H9 (cell line): ENCODE measurements at regions not wholly inside any gene's neighbourhood (a gene's known extent, or its start where the extent isn't known, plus 50 kb on each side); places are given as distances from the start of the nearest gene placed in this dataset.

Experiments
- DNase-seq: peaks from one replicate; pipeline ENCODE4 v3.0.0-alpha.2; 2017
- H2AFZ ChIP-seq: one replicate; pipeline ENCODE4 v1.6.1; 2013; ENCODE audit warnings: mild to moderate bottlenecking, low read length, control low read depth, moderate library complexity
- H2AK5ac ChIP-seq: 2 replicates; pipeline ENCODE4 v1.6.1; 2013; ENCODE audit warnings: low read length, control low read depth, mixed read lengths; ENCODE audit not compliant: insufficient read length
- H2BK120ac ChIP-seq: one replicate; pipeline ENCODE4 v1.6.1; 2013; ENCODE audit warnings: low read depth, mild to moderate bottlenecking, low read length, control low read depth, inconsistent platforms; ENCODE audit not compliant: poor library complexity, severe bottlenecking
- H2BK12ac ChIP-seq: 2 replicates; pipeline ENCODE4 v1.6.1; 2013; ENCODE audit warnings: low read length, control low read depth, mixed read lengths, low read depth; ENCODE audit not compliant: insufficient read length
- H2BK15ac ChIP-seq: 2 replicates; pipeline ENCODE4 v1.6.1; 2013; ENCODE audit warnings: low read depth, low read length, control low read depth
- H2BK20ac ChIP-seq: one replicate; pipeline ENCODE4 v1.6.1; 2013; ENCODE audit warnings: low read depth, mild to moderate bottlenecking, low read length, control low read depth, inconsistent platforms; ENCODE audit not compliant: poor library complexity, severe bottlenecking
- H2BK5ac ChIP-seq: 2 replicates; pipeline ENCODE4 v1.6.1; 2013; ENCODE audit warnings: low read length, control low read depth, mixed read lengths; ENCODE audit not compliant: insufficient read length
- H3K14ac ChIP-seq: 2 replicates; pipeline ENCODE4 v1.6.1; 2013; ENCODE audit warnings: low read length, control low read depth; ENCODE audit not compliant: insufficient read depth
- H3K18ac ChIP-seq: 2 replicates; pipeline ENCODE4 v1.6.1; 2013; ENCODE audit warnings: low read depth, mild to moderate bottlenecking, mixed read lengths, low read length, control low read depth; ENCODE audit not compliant: insufficient read length
- H3K23ac ChIP-seq: 2 replicates; pipeline ENCODE4 v1.6.1; 2013; ENCODE audit warnings: low read length, control low read depth, mixed read lengths, low read depth; ENCODE audit not compliant: insufficient read length
- H3K23me2 ChIP-seq: 2 replicates; pipeline ENCODE4 v1.6.1; 2013; ENCODE audit warnings: low read depth, mild to moderate bottlenecking, mixed read lengths, low read length, control low read depth; ENCODE audit not compliant: insufficient read length, poor library complexity, severe bottlenecking
- H3K27ac ChIP-seq: 2 replicates; pipeline ENCODE4 v1.5.1; 2013; ENCODE audit warnings: low read length, control low read depth, mixed read lengths, low read depth; ENCODE audit not compliant: insufficient read length
- H3K27me3 ChIP-seq: 2 replicates; pipeline ENCODE4 v1.6.1; 2013; ENCODE audit warnings: low read length, control low read depth, inconsistent platforms; ENCODE audit not compliant: insufficient read depth
- H3K4ac ChIP-seq: 2 replicates; pipeline ENCODE4 v1.6.1; 2013; ENCODE audit warnings: low read depth, mild to moderate bottlenecking, control low read depth, inconsistent platforms, low read length, moderate library complexity
- H3K4me1 ChIP-seq: 2 replicates; pipeline ENCODE4 v1.6.1; 2013; ENCODE audit warnings: low read length, control low read depth, inconsistent platforms; ENCODE audit not compliant: insufficient read depth
- H3K4me2 ChIP-seq: 2 replicates; pipeline ENCODE4 v1.6.1; 2013; ENCODE audit warnings: low read length, control low read depth, mixed read lengths; ENCODE audit not compliant: insufficient read length, insufficient read depth
- H3K56ac ChIP-seq: 2 replicates; pipeline ENCODE4 v1.6.1; 2013; ENCODE audit warnings: low read depth, mild to moderate bottlenecking, mixed read lengths, low read length, control low read depth; ENCODE audit not compliant: insufficient read length
- H3K79me1 ChIP-seq: 2 replicates; pipeline ENCODE4 v1.6.1; 2013; ENCODE audit warnings: low read depth, mild to moderate bottlenecking, moderate library complexity, low read length, control low read depth, inconsistent platforms; ENCODE audit not compliant: insufficient read depth, poor library complexity, severe bottlenecking
- H3K79me2 ChIP-seq: 2 replicates; pipeline ENCODE4 v1.6.1; 2013; ENCODE audit warnings: low read length, control low read depth, inconsistent platforms; ENCODE audit not compliant: insufficient read depth
- H3K9ac ChIP-seq: 2 replicates; pipeline ENCODE4 v1.6.1; 2013; ENCODE audit warnings: low read length, control low read depth, mixed read lengths; ENCODE audit not compliant: insufficient read length; ENCODE audit errors: extremely low read depth
- H3K9me3 ChIP-seq: one replicate; pipeline ENCODE4 v1.6.1; 2013; ENCODE audit warnings: low read depth, low read length, inconsistent platforms; ENCODE audit not compliant: control insufficient read depth
- H3T11ph ChIP-seq: one replicate; pipeline ENCODE4 v1.6.1; 2013; ENCODE audit warnings: mild to moderate bottlenecking, low read length, control low read depth, inconsistent platforms
- H4K20me1 ChIP-seq: one replicate; pipeline ENCODE4 v1.6.1; 2013; ENCODE audit not compliant: control insufficient read depth, insufficient read length, insufficient read depth
- H4K5ac ChIP-seq: 2 replicates; pipeline ENCODE4 v1.6.1; 2013; ENCODE audit warnings: low read depth, mild to moderate bottlenecking, mixed read lengths, low read length, control low read depth; ENCODE audit not compliant: insufficient read length
- H4K8ac ChIP-seq: replicated peaks from 2 replicates; pipeline ENCODE4 v1.6.1; 2013; ENCODE audit warnings: low read length, control low read depth, mixed read lengths, low read depth; ENCODE audit not compliant: insufficient read length
- H4K91ac ChIP-seq: 2 replicates; pipeline ENCODE4 v1.6.1; 2013; ENCODE audit warnings: low read depth, mild to moderate bottlenecking, moderate library complexity, mixed read lengths, low read length, control low read depth; ENCODE audit not compliant: insufficient read length
- H3K27ac Mint-ChIP-seq, 3 experiments: 2 replicates in 2 of 3; 3 replicates in 1 of 3; pipeline ENCODE4 v1.8.0; 2020 to 2021; ENCODE audit warnings: mixed read lengths in 3 of 3, mild to moderate bottlenecking in 1 of 3, moderate library complexity in 1 of 3
- H3K27me3 Mint-ChIP-seq: 2 replicates; pipeline ENCODE4 v1.8.0; 2021; ENCODE audit warnings: low read depth, mild to moderate bottlenecking, moderate library complexity, mixed read lengths
- H3K36me3 Mint-ChIP-seq, 3 experiments: 2 replicates in 2 of 3; 3 replicates in 1 of 3; pipeline ENCODE4 v1.8.0; 2020 to 2021; ENCODE audit warnings: low read depth in 3 of 3, mixed read lengths in 3 of 3; ENCODE audit not compliant: insufficient read depth in 1 of 3
- H3K4me1 Mint-ChIP-seq, 2 experiments: 2 replicates each; pipeline ENCODE4 v1.8.0; 2020; ENCODE audit warnings: mixed read lengths in 2 of 2
- H3K4me3 Mint-ChIP-seq, 2 experiments: 2 replicates in 1 of 2; 3 replicates in 1 of 2; pipeline ENCODE4 v1.8.0; 2020 to 2021; ENCODE audit warnings: mild to moderate bottlenecking in 2 of 2, mixed read lengths in 2 of 2, moderate library complexity in 1 of 2
- H3K9me3 Mint-ChIP-seq, 2 experiments: 2 replicates in 1 of 2; 3 replicates in 1 of 2; pipeline ENCODE4 v1.8.0; 2020; ENCODE audit warnings: mild to moderate bottlenecking in 2 of 2, mixed read lengths in 2 of 2, moderate library complexity in 1 of 2
- CTCF ChIP-seq: fragments of 200-600 bp; sonication (generic); conservative IDR thresholded peaks from 3 replicates; pipeline ENCODE4 v1.8.0; 2021; ENCODE audit warnings: antibody characterized with exemption, mild to moderate bottlenecking
- WGBS: extraction: QIAGEN DNeasy Blood & Tissue Kit; methylation state at CpG from one replicate; pipeline ENCODE4 v1.1.7; 2013; ENCODE audit warnings: missing lambda C conversion rate, low lambda C conversion rate, mixed read lengths; ENCODE audit not compliant: insufficient read length; ENCODE audit errors: extremely low coverage; 5-methylcytosine and 5-hydroxymethylcytosine counted together

GRCh38 chr7:119408596-119408995 lies 864.4 kb upstream of the KCND2 start:
- Histone ChIP-seq H2BK15ac (no peak overlapping the region), H3K9ac (no peak overlapping the region), H3K27me3 (no peaks in the 10 kb centered on the region), H3K9me3 (no peaks in the 10 kb centered on the region), H4K5ac (no peak overlapping the region), H3T11ph (no peak overlapping the region), H3K27ac (no peak overlapping the region), H2AK5ac (no peak overlapping the region), H3K79me2 (no peaks in the 10 kb centered on the region), H4K8ac (no peak overlapping the region), H3K79me1 (no peaks in the 10 kb centered on the region), H3K18ac (no peak overlapping the region), H3K23ac (no peak overlapping the region), H3K4me1 (no peaks in the 10 kb centered on the region), H3K4me2 (no peak overlapping the region), H2BK5ac (no peak overlapping the region), H3K23me2 (no peaks in the 10 kb centered on the region), H4K91ac (no peak overlapping the region), H4K20me1 (no peaks in the 10 kb centered on the region), H3K56ac (no peak overlapping the region), H2BK20ac (no peak overlapping the region), H3K4ac (no peak overlapping the region), H3K14ac (no peak overlapping the region), H2BK12ac (no peak overlapping the region), H2BK120ac (no peak overlapping the region), H2AFZ (no peak overlapping the region)
- WGBS, result no CpG with 5 or more reads among the region's 1 CpG
- no peaks in the 10 kb centered on the region for H3K27me3 Mint-ChIP-seq
- no peak overlapping the region for H3K27ac Mint-ChIP-seq
- no peak for DNase-seq
- H3K4me1 Mint-ChIP-seq, result peaks cover 7 to 9% of the 10 kb centered on the region in 2 experiments
- H3K4me3 Mint-ChIP-seq, result no peak overlapping the region
- TF ChIP-seq CTCF, result no peak
- peaks cover 4 to 7% (median 7%) of the 10 kb centered on the region in 3 experiments; a peak in 5 of 7 replicates for H3K36me3 Mint-ChIP-seq
- peaks cover 0 to 6% of the 10 kb centered on the region in 2 experiments; a peak in 4 of 5 replicates for H3K9me3 Mint-ChIP-seq
